AG08396 (cell line): ENCODE measurements at regions not wholly inside any gene's neighbourhood (a gene's known extent, or its start where the extent isn't known, plus 50 kb on each side); places are given as distances from the start of the nearest gene placed in this dataset.
"Not testable (repeated sequence)": the region's sequence is repeated elsewhere in the genome, so short reads cannot be mapped to it uniquely, and the experiment has no call there.

Experiments used
- DNase-seq: peaks from one replicate; pipeline ENCODE4 v3.0.0; 2012; ENCODE audit warnings: low spot score, mixed read lengths

DNA sequence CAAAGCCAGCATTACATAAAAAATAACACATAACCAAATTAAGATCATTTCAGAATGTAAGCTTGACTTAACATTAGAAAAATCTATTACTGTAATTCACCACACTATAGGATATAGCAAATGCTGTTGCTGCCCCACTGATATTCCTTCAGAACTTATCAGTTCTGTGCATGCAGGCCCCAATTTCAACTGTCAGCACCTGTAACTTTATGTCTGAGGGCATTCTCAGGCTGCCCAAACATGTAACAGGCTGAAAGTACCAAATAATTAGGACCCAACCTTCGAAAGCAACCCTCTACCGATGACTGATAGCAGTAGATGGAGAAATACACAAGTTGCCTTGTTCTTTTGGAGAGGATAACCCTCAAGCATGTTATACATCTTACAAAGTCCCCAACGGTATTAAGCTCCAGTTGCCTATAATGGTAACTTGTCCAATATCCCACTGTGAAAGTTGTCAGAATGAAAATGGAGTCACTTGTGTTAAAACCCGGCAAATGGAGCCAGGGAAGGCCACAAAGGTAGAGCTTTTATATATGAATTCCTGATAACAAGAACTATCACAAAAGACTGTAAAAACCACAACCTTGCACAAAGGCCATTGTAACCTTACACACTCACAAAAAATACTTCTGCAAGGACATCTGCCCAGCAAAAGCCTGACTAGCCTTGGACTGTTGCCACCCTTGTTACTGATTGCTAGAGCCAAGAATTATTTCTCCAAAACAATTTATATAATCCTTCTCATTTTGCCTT is 66.9 kb upstream of the ZNF746 start:
- no peak for DNase-seq

DNA sequence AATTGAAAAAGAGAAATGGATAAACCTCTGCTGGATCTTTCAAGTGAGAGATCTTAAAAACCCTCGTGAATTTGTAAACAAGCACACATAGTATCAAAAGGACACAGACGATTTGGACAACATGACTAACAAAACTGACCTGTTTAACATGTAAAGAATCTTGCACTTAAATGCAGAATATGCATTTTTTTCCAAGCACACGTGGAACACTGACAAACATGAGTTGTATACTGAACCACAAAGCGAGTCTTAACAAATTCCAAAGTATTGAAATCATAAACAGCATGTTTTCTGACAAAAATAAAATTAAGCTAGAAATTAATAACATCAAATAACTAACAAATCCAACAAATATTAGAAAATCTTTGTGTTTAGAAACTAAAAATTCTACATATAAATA is 65.0 kb upstream of the ZNF746 start:
- DNase-seq = peak; percentile 37

DNA sequence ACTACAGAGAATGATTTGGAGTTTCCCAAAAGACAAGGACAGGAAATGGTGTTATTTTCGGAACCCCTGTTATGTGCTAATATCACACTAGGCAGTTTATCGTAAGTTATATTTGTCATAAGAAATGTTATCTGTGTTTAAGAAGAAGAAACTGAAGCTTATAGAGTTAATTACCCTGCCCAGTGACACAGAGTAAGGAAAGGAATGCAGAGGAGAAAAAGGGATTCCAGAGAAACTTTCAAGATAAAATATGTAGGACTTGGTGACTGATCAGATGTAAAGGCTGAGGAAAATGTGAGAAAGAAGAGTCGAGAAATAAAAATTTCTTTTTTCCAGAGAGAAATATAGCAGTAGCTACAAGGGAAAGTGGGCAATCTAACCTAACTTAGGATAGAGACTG is 63.5 kb upstream of the ZNF746 start:
- no peak for DNase-seq

DNA sequence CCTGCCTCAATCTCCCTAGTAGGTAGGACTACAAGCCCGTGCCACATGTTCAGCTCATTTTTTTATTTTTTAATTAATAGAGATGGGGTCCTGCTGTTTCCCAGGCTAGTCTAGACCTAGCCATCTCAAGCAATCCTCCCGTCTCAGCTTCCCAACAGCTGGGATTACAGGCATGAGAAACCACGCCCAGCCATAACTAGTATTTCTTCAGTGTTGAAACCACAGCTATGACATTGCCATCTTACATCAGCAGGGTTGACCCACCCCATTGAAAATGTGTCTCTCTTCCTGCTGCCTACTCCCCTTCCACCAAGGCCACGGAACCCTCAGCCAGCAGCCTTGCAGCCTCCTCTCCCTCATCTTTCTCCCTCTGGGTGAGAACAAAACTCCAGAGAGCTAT is 62.1 kb upstream of the ZNF746 start:
- DNase-seq = peak; percentile 34

DNA sequence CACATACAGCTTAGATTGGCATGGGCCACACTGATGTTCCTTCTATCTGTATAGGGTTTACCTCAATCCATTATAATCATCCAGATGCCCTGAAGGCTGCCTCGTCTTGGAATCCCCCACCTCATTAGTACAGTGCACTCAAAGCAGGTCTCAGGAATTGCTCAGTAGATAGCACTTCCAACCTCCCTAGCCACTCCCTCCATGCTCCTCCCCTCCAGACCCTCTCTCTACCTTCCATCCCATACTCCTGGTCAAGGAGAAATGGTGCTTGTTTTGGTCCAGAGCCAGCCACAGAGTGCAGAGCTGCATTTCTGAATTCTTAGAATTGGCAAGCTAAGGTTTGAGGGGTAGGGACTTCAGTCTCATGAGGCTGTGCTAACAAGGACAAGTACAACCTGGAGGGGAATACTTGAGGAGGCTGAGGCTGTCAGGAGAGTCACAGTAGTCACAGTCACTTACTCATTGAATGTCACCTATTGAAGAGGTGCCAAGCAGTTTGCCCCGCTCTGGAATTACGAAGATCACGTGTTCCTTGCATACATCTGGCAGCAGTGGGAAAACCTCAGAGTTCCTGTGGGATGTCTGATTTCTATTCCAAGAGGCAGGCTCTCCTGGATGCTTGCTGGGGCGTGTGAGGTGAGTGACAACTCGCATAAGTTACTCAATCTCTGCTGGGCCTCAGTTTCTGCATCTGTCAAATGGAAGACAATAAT is 60.7 kb upstream of the ZNF746 start:
- DNase-seq = peak; percentile 73

DNA sequence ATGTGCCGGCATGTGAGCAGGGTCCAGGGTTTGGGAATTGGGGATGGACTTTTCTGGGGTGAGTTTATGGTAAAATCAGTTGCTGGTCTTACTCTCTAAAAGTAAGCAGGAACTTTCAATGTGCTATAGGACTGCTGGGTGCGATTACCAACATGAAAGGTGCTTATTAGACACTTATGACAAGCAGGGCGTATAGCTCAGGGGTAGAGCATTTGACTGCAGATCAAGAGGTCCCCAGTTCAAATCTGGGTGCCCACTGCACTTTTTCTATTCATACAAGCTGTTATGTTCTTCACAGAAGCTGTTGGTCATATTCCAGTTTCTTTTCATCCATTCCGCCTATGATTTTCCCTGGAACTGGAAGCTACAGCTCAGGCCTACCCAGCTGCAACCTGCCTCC is 58.9 kb upstream of the ZNF746 start:
- not testable (repeated sequence) for DNase-seq

DNA sequence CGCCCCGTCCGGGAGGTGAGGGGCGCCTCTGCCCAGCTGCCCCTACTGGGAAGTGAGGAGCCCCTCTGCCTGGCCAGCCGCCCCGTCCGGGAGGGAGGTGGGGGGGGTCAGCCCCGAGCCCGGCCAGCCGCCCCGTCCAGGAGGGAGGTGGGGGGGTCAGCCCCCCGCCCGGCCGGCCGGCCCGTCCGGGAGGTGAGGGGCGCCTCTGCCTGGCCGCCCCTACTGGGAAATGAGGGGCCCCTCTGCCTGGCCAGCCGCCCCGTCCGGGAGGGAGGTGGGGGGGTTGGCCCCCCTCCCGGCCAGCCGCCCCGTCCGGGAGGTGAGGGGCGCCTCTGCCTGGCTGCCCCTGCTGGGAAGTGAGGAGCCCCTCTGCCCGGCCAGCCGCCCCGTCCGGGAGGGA is 57.2 kb upstream of the ZNF746 start:
- not testable (repeated sequence) for DNase-seq

DNA sequence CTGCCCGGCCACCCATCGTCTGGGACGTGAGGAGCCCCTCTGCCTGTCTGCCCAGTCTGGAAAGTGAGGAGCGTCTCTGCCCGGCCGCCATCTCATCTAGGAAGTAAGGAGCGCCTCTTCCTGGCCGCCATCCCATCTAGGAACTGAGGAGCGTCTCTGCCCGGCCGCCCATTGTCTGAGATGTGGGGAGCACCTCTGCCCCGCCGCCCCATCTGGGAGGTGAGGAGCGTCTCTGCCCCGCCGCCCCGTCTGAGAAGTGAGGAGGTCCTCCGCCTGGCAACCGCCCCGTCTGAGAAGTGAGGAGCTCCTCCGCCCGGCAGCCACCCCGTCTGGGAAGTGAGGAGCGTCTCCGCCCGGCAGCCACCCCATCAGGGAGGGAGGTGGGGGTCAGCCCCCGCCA is 56.4 kb upstream of the ZNF746 start:
- not testable (repeated sequence) for DNase-seq

DNA sequence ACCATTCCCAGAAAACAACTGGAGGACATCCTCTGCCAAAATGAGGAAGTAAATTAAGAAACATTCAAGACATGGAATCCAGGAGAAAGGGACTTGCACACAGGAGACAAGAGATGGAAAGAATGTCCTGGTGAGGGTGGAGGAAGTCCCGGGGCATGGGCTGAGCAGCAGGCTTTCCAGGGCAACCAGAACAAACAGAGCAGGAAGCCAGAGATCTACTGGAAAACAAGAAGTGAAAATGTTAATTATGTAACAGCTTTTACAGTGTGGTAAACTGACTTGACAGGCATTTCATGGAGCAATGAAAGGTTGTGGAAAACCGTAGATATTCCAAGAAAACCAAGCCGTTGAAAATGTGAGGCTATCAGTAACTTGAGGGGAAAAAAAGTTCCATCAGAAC is 55.2 kb upstream of the ZNF746 start:
- no peak for DNase-seq
